RWPE1 (cell line): ENCODE measurements at regions not wholly inside any gene's neighbourhood (a gene's known extent, or its start where the extent isn't known, plus 50 kb on each side); places are given as distances from the start of the nearest gene placed in this dataset.
A peak's percentile ranks its signal among the peaks of the same experiment; 100 is the strongest.

Experiments
- CTCF ChIA-PET: fragments of 350-600 bp; sonication (Branson Sonifier 250); formaldehyde crosslinking; extraction: SDS; loops from one replicate; lab custom pipeline; 2021; lab: Yijun Ruan, JAX
- POLR2A ChIA-PET: fragments of 400-600 bp; formaldehyde crosslinking; extraction: SDS; loops from one replicate; lab custom pipeline; 2020; ENCODE audit warnings: antibody characterized with exemption; ENCODE audit not compliant: low non-redundant PET; lab: Yijun Ruan, JAX
- DNase-seq: peaks from one replicate; pipeline ENCODE4 v3.0.0; 2012; ENCODE audit warnings: low spot score
- H3K27ac ChIP-seq: fragments of 450-650 bp; 2 replicates; pipeline ENCODE4 v1.5.1; 2017
- CTCF ChIP-seq: fragments of 450-650 bp; conservative IDR thresholded peaks from 2 replicates; pipeline ENCODE4 v1.5.1; 2017; ENCODE audit warnings: low read depth, mild to moderate bottlenecking

- TF ChIP-seq CTCF: no peak
- no peak for DNase-seq
- CTCF ChIA-PET: no interaction called here
- POLR2A ChIA-PET: no interaction called here
- H3K27ac ChIP-seq: peak overlapping the region; percentile 72
Measured at GRCh38 chr7:138238734-138239659, 162.7 kb downstream of the AKR1D1 start.

- no peak for DNase-seq
- ChIA-PET POLR2A (no interaction called here), CTCF (no interaction called here)
- no peak for TF ChIP-seq CTCF
- H3K27ac ChIP-seq: no peak overlapping the region
Measured at GRCh38 chr7:138243430-138243829, 167.2 kb downstream of the AKR1D1 start.

DNA sequence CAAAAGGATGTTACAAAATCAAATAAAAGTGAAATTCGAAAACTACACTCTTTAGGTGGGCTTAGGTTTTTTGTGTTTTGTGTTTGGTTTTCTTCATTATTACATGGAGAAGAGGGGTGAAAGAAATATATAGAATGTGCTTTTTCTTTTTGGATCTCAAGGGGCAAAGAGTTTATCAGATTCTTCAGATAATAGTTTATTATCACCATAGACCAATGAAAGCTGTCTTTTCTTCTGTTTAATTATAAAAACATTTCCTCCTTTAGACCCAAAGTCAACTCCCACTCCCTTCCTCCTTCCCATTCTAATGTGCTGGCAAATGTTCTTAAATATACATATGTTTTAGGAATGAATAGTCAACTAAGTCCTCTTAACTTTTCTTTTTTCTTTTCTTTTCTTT is 167.6 kb downstream of the AKR1D1 start:
- ChIA-PET POLR2A (no interaction called here), CTCF (no interaction called here)
- H3K27ac ChIP-seq: no peak overlapping the region
- DNase-seq: no peak
- no peak for TF ChIP-seq CTCF

GRCh38 chr7:138244606-138245005 is 168.3 kb downstream of the AKR1D1 start:
- CTCF ChIA-PET: no interaction called here
- TF ChIP-seq CTCF: no peak
- no peak for DNase-seq
- POLR2A ChIA-PET: no interaction called here
- no peak overlapping the region for H3K27ac ChIP-seq

DNA sequence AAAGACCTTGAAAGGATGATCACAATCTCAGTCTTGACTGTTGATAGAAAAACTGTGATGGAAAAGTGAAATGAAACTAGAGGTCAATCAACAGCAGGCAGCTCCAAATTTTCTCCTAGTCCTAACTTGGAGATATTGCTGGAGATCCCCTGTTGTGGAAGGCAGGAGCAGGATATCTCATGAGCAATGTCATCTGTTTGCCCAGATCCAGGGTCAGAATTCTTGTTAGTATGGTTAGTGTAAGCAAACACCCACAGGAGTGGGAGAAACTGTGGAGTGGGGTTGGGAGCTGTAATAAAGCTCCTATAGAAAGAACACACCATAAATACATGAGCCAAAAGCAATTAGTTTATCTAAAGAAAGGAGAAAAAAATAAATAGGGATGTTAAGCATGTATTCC is 169.0 kb downstream of the AKR1D1 start:
- ChIA-PET POLR2A (no interaction called here), CTCF (no interaction called here)
- TF ChIP-seq CTCF: no peak
- no peak for DNase-seq
- H3K27ac ChIP-seq: no peak overlapping the region

DNA sequence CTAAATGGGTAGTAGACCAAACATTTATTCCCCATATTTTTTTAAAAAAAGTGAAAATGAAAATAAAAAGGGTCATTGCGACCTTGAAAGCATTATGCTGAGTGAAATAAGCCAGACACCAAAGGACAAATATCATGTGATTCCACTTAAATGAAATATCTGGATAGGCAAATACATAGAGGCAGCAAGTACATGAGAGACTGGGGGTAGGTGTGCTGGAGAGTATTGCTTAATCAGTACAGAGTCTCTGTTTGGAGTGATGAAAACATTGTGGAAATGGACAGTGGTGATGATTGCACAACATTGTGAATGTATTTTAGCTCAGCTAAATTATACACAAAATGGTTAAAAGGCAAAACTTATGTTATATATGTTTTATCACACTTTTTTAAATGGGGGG is 169.4 kb downstream of the AKR1D1 start:
- POLR2A ChIA-PET: no interaction called here
- CTCF ChIA-PET: no interaction called here
- DNase-seq: no peak
- TF ChIP-seq CTCF: no peak
- H3K27ac ChIP-seq: no peak overlapping the region
